Stimulated activated naive B cell treated with anti-CD40 and anti-IgM and Interleukin-4, amounts not matched to agents 10 μg/mL and 1 μg/mL and 100 μg/mL, for 72 hours (primary cell): ENCODE measurements at regions not wholly inside any gene's neighbourhood (a gene's known extent, or its start where the extent isn't known, plus 50 kb on each side); places are given as distances from the start of the nearest gene placed in this dataset.

ENCODE experiments used
- ATAC-seq, 2 donors: fragments of 150-1000 bp; cut with Tn5 transposase; replicated peaks; 2 replicates each; pipeline ENCODE4 v1.10.0; 2021; ENCODE audit warnings: moderate library complexity in 1 of 2
- DNase-seq: peaks from one replicate; pipeline ENCODE4 v3.0.0; 2021
- H3K27ac Mint-ChIP-seq: one replicate; pipeline ENCODE4 v1.8.0; 2022; ENCODE audit warnings: mild to moderate bottlenecking, mixed read lengths
- H3K27me3 Mint-ChIP-seq, 2 donors: one replicate each; pipeline ENCODE4 v1.8.0; 2022; ENCODE audit warnings: mixed read lengths in 2 of 2
- H3K36me3 Mint-ChIP-seq, 2 donors: one replicate each; pipeline ENCODE4 v1.8.0; 2022; ENCODE audit warnings: mixed read lengths in 2 of 2, mild to moderate bottlenecking in 1 of 2
- H3K4me1 Mint-ChIP-seq, 2 donors: one replicate each; pipeline ENCODE4 v1.8.0; 2022; ENCODE audit warnings: mixed read lengths in 2 of 2, mild to moderate bottlenecking in 1 of 2
- H3K4me3 Mint-ChIP-seq, 2 donors: one replicate each; pipeline ENCODE4 v1.8.0; 2022; ENCODE audit warnings: mild to moderate bottlenecking in 2 of 2, mixed read lengths in 2 of 2, moderate library complexity in 1 of 2
- H3K9me3 Mint-ChIP-seq, 2 donors: one replicate each; pipeline ENCODE4 v1.8.0; 2022; ENCODE audit warnings: mixed read lengths in 2 of 2, mild to moderate bottlenecking in 1 of 2

DNA sequence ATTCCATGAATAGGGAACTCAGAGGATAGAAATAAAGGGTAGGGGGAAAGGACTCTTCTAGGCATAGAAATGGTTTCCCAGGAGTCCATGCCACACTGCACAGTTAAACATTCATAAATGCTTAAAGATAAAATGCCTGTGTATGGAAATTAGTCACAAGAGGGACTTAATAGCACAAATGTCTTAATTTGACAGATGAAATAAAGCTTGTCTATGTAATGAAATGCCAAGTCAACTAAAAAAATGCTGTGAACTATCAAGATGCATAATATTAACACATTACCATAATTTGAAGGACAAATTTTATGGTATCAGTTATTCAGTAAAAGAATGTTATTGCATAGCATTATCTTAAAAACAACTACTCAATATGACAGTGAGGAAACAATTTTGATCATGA lies 553.2 kb upstream of the NETO1 start:
- DNase-seq, result no peak
- H3K27ac Mint-ChIP-seq, result no peak overlapping the region
- H3K36me3 Mint-ChIP-seq, result no peaks in the 10 kb centered on the region
- no peak overlapping the region for H3K4me3 Mint-ChIP-seq
- H3K27me3 Mint-ChIP-seq, result no peaks in the 10 kb centered on the region
- no peak for ATAC-seq
- H3K4me1 Mint-ChIP-seq, result no peaks in the 10 kb centered on the region
- H3K9me3 Mint-ChIP-seq, result peaks cover 0 to 2% of the 10 kb centered on the region in 2 donors

GRCh38 chr18:73419531-73419930 lies 551.7 kb upstream of the NETO1 start:
- DNase-seq (no peak), ATAC-seq (no peak)
- H3K27ac Mint-ChIP-seq, result no peak overlapping the region
- no peaks in the 10 kb centered on the region for H3K36me3 Mint-ChIP-seq
- no peaks in the 10 kb centered on the region for H3K27me3 Mint-ChIP-seq
- no peaks in the 10 kb centered on the region for H3K4me1 Mint-ChIP-seq
- no peak overlapping the region for H3K4me3 Mint-ChIP-seq
- peaks cover 0 to 2% of the 10 kb centered on the region in 2 donors for H3K9me3 Mint-ChIP-seq

GRCh38 chr18:73414598-73414997 lies 546.8 kb upstream of the NETO1 start:
- peaks cover 0 to 2% of the 10 kb centered on the region in 2 donors for H3K9me3 Mint-ChIP-seq
- no peak overlapping the region for H3K4me3 Mint-ChIP-seq
- no peaks in the 10 kb centered on the region for H3K36me3 Mint-ChIP-seq
- no peak overlapping the region for H3K27ac Mint-ChIP-seq
- DNase-seq, result no peak
- H3K27me3 Mint-ChIP-seq, result no peaks in the 10 kb centered on the region
- ATAC-seq, result no peak
- H3K4me1 Mint-ChIP-seq, result no peaks in the 10 kb centered on the region

- H3K9me3 Mint-ChIP-seq, result peaks cover 0 to 2% of the 10 kb centered on the region in 2 donors
- no peaks in the 10 kb centered on the region for H3K4me1 Mint-ChIP-seq
- no peak overlapping the region for H3K27ac Mint-ChIP-seq
- ATAC-seq (no peak), DNase-seq (no peak)
- H3K4me3 Mint-ChIP-seq, result no peak overlapping the region
- no peaks in the 10 kb centered on the region for H3K27me3 Mint-ChIP-seq
- H3K36me3 Mint-ChIP-seq, result no peaks in the 10 kb centered on the region
Observed at GRCh38 chr18:73414069-73414468, 546.3 kb upstream of the NETO1 start.

DNA sequence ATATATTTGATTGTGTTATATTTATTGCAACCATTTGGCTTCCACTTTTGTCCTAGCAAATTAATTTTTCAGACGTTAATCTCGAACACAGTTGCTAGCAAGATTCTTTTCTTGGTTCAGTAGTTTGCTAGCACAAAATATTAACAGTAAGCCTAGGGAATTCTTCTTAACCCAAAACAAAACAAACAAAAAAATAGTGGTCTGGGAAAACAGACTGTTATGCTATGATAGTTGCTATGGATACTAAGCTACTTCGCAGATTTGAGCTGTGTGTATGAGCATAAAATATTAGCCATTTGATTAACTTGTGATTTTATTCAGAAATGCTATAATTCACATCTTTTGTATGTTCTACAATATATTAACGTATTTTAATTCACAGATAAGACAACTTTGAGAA lies 541.5 kb upstream of the NETO1 start:
- DNase-seq, result no peak
- H3K4me1 Mint-ChIP-seq, result peaks cover 0 to 5% of the 10 kb centered on the region in 2 donors

GRCh38 chr18:73408469-73408868 lies 540.7 kb upstream of the NETO1 start:
- Mint-ChIP-seq H3K9me3 (no peaks in the 10 kb centered on the region), H3K27ac (no peak overlapping the region), H3K4me3 (no peak overlapping the region), H3K27me3 (no peaks in the 10 kb centered on the region), H3K36me3 (no peaks in the 10 kb centered on the region), H3K4me1 (peaks cover 0 to 5% of the 10 kb centered on the region in 2 donors)
- ATAC-seq, result peak; percentile 42 to 58
- no peak for DNase-seq

More for the DNA sequence above, 541.5 kb upstream of the NETO1 start:
- H3K27me3 Mint-ChIP-seq, result no peaks in the 10 kb centered on the region
- H3K4me3 Mint-ChIP-seq, result no peak overlapping the region
- H3K36me3 Mint-ChIP-seq, result no peaks in the 10 kb centered on the region
- H3K9me3 Mint-ChIP-seq, result no peaks in the 10 kb centered on the region
- ATAC-seq, result no peak
- H3K27ac Mint-ChIP-seq, result no peak overlapping the region

DNA sequence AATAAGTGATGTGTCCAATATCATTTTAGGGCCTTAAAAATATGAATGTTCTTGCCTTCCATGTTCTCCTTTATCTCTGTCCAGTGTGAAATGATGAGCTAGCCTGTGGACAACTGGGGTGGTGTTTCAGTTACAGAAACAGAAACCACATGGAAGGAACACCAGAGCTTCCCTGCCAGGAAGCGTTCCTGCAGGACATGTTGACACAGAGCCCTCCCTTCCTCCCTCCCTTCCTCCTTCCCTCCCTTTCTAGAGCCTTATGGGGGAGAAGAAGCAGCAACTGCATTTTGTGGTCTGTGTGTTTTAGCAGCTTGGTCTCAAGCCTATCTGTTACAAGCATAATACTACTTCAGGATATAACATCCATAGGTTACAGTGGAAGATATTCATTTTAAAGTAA lies 539.7 kb upstream of the NETO1 start:
- H3K27me3 Mint-ChIP-seq, result no peaks in the 10 kb centered on the region
- peaks cover 0 to 5% of the 10 kb centered on the region in 2 donors for H3K4me1 Mint-ChIP-seq
- no peaks in the 10 kb centered on the region for H3K36me3 Mint-ChIP-seq
- no peak overlapping the region for H3K4me3 Mint-ChIP-seq
- no peak overlapping the region for H3K27ac Mint-ChIP-seq
- DNase-seq (no peak), ATAC-seq (no peak)
- H3K9me3 Mint-ChIP-seq, result no peaks in the 10 kb centered on the region

DNA sequence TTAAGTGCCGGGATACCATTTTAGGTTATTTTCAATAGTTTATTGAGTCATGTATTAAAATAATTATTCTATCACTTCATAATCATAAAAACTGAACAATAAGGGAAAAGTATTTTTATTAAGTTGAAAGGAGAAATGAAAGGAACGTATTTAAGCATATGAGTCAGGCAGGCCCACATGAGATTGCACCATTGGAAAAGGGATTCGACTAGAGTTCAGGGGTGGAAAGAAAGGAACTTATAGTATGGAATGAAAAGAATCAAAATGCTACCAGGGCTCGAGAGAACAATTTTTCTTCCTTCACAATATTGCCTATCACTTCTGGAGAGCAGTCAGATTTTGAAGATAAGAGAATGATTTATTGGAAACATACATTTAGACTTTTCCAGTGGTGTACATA lies 516.5 kb upstream of the NETO1 start:
- Mint-ChIP-seq H3K27ac (no peak overlapping the region), H3K27me3 (peaks cover 0 to 6% of the 10 kb centered on the region in 2 donors), H3K36me3 (no peaks in the 10 kb centered on the region), H3K4me1 (no peaks in the 10 kb centered on the region), H3K9me3 (no peaks in the 10 kb centered on the region), H3K4me3 (no peak overlapping the region)
- ATAC-seq (no peak), DNase-seq (no peak)

DNA sequence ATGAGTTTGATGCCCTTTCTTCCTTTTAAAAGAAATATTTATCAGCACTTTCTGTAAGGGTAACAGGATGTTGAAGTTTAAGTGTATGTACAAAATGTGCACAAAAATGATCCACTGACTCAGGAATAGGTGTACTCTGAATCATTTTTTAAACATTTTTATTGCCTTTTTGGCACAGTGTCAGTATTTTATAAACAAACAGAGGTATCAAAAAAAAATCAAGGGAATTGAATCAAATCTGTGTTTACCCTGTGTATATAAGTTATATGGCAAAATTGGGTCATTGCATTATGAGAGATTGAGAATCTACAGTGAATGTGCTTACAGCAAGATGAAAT lies 513.9 kb upstream of the NETO1 start:
- Mint-ChIP-seq H3K9me3 (no peaks in the 10 kb centered on the region), H3K27me3 (no peaks in the 10 kb centered on the region), H3K36me3 (no peaks in the 10 kb centered on the region), H3K27ac (no peak overlapping the region), H3K4me3 (no peak overlapping the region), H3K4me1 (no peaks in the 10 kb centered on the region)
- DNase-seq (no peak), ATAC-seq (no peak)

GRCh38 chr18:73381016-73381698 lies 513.4 kb upstream of the NETO1 start:
- no peaks in the 10 kb centered on the region for H3K4me1 Mint-ChIP-seq
- DNase-seq, result no peak

GRCh38 chr18:73366713-73367112 lies 498.9 kb upstream of the NETO1 start:
- DNase-seq (no peak), ATAC-seq (no peak)
- Mint-ChIP-seq H3K4me3 (no peak overlapping the region), H3K9me3 (peaks cover 3 to 4% of the 10 kb centered on the region in 2 donors), H3K36me3 (no peaks in the 10 kb centered on the region), H3K27me3 (peaks cover 0 to under 1% of the 10 kb centered on the region in 2 donors), H3K27ac (no peak overlapping the region), H3K4me1 (no peaks in the 10 kb centered on the region)

More at GRCh38 chr18:73381016-73381698, 513.4 kb upstream of the NETO1 start:
- no peak for ATAC-seq
- H3K27me3 Mint-ChIP-seq, result no peaks in the 10 kb centered on the region
- H3K36me3 Mint-ChIP-seq, result no peaks in the 10 kb centered on the region
- peaks cover 0 to 3% of the 10 kb centered on the region in 2 donors for H3K9me3 Mint-ChIP-seq
- no peak overlapping the region for H3K4me3 Mint-ChIP-seq
- no peak overlapping the region for H3K27ac Mint-ChIP-seq

GRCh38 chr18:73365018-73365417 lies 497.2 kb upstream of the NETO1 start:
- H3K27me3 Mint-ChIP-seq, result no peaks in the 10 kb centered on the region
- ATAC-seq (no peak), DNase-seq (no peak)
- H3K36me3 Mint-ChIP-seq, result no peaks in the 10 kb centered on the region
- no peak overlapping the region for H3K4me3 Mint-ChIP-seq
- no peaks in the 10 kb centered on the region for H3K9me3 Mint-ChIP-seq
- H3K27ac Mint-ChIP-seq, result no peak overlapping the region
- no peaks in the 10 kb centered on the region for H3K4me1 Mint-ChIP-seq

DNA sequence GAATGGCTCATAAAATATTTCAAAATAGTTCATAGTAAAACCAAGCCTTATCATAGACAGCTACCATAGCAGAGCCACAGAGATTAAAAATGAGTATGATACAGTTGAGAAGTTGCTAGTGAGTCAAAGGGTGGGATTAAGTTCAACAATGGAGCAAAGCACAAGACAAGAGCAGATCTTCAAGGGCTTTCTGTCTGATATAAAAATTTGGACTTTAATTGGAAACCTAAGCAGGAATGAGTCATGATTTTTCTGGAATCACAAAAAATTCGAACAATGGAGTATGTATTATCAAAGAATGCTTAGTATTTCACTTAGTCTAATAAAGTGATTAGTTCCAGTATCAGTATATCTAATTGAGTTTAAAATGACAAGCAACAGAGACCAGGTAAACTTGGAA lies 487.3 kb upstream of the NETO1 start:
- no peak for DNase-seq
- no peak overlapping the region for H3K27ac Mint-ChIP-seq
- no peaks in the 10 kb centered on the region for H3K27me3 Mint-ChIP-seq
- no peak overlapping the region for H3K4me3 Mint-ChIP-seq
- ATAC-seq, result no peak
- no peaks in the 10 kb centered on the region for H3K36me3 Mint-ChIP-seq
- H3K4me1 Mint-ChIP-seq, result no peaks in the 10 kb centered on the region
- no peaks in the 10 kb centered on the region for H3K9me3 Mint-ChIP-seq

- Mint-ChIP-seq H3K4me3 (no peak overlapping the region), H3K9me3 (no peaks in the 10 kb centered on the region), H3K4me1 (no peaks in the 10 kb centered on the region), H3K36me3 (no peaks in the 10 kb centered on the region), H3K27me3 (no peaks in the 10 kb centered on the region), H3K27ac (no peak overlapping the region)
- DNase-seq (no peak), ATAC-seq (peak in 1 of 2 donors; percentile 16)
Observed at GRCh38 chr18:73352546-73352945, 484.8 kb upstream of the NETO1 start.

- Mint-ChIP-seq H3K27ac (no peak overlapping the region), H3K27me3 (no peaks in the 10 kb centered on the region), H3K9me3 (no peaks in the 10 kb centered on the region), H3K4me1 (no peaks in the 10 kb centered on the region), H3K4me3 (no peak overlapping the region), H3K36me3 (no peaks in the 10 kb centered on the region)
- DNase-seq (no peak), ATAC-seq (no peak)
Observed at GRCh38 chr18:73340135-73340977, 472.6 kb upstream of the NETO1 start.
